Neuron (in vitro differentiated cells): ENCODE measurements at regions not wholly inside any gene's neighbourhood (a gene's known extent, or its start where the extent isn't known, plus 50 kb on each side); places are given as distances from the start of the nearest gene placed in this dataset.
"Not testable (repeated sequence)": the region's sequence is repeated elsewhere in the genome, so short reads cannot be mapped to it uniquely, and the experiment has no call there.

Source experiments
- H2AFZ ChIP-seq: one replicate; pipeline ENCODE4 v1.6.1; 2013; ENCODE audit warnings: low read depth, mild to moderate bottlenecking, inconsistent platforms, low read length, moderate library complexity
- H3K27me3 ChIP-seq: one replicate; pipeline ENCODE4 v1.6.1; 2013; ENCODE audit warnings: low read length; ENCODE audit not compliant: insufficient read depth
- H3K36me3 ChIP-seq: one replicate; pipeline ENCODE4 v1.6.1; 2013; ENCODE audit warnings: low read length; ENCODE audit not compliant: insufficient read depth
- H3K4me1 ChIP-seq: one replicate; pipeline ENCODE4 v1.6.1; 2013; ENCODE audit warnings: low read length; ENCODE audit not compliant: insufficient read depth
- H3K4me3 ChIP-seq: 2 replicates; pipeline ENCODE4 v1.5.1; 2013; ENCODE audit warnings: mild to moderate bottlenecking, low read length, moderate library complexity
- H3K9me3 ChIP-seq: one replicate; pipeline ENCODE4 v1.6.1; 2013; ENCODE audit warnings: low read length

DNA sequence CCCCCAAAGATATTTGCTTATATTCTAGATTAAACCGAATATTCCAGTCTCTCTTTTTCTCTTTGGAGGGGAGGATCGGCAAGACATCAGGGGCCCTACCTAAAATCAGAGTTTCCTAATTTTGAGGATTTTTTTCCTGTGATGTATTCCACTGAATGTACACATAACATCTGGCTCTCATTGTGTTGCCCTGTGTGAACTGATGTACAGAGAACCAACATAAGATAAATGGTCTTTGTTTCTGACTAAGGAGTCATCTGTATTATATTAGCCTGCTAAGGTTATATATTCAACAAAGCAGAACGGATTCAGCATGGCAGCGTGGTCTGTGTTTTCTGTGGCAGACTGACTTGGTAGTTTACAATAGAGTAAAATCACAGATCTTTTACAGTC, 114.8 kb upstream of the NCAM2 start:
- H3K4me1 ChIP-seq = peaks cover 3% of the 10 kb centered on the region
- no peaks in the 10 kb centered on the region for H3K27me3 ChIP-seq
- H3K4me3 ChIP-seq = no peak overlapping the region
- H3K9me3 ChIP-seq = no peaks in the 10 kb centered on the region
- no peaks in the 10 kb centered on the region for H3K36me3 ChIP-seq
- H2AFZ ChIP-seq = no peak overlapping the region

DNA sequence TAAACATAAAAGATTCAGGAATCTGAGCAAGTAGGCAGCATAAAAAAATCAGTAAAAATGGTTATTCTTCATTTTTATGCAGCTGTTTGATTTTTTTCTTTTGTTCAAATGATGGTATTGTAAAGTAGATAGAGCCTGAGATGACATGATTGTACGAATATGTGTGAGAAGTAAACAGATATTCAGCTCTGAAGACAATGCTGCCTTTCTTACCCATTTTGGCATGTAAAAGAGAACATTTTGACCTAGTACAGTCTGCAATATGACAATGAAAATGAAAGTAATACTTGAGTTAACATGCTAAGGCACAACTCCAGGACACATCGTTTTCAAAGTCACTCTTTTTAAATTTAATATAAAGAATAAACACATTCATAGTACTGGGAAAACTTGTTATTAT, 95.7 kb upstream of the NCAM2 start:
- Histone ChIP-seq H3K9me3 (no peaks in the 10 kb centered on the region), H3K4me1 (no peaks in the 10 kb centered on the region), H3K4me3 (no peak overlapping the region), H2AFZ (no peak overlapping the region), H3K27me3 (no peaks in the 10 kb centered on the region), H3K36me3 (no peaks in the 10 kb centered on the region)

DNA sequence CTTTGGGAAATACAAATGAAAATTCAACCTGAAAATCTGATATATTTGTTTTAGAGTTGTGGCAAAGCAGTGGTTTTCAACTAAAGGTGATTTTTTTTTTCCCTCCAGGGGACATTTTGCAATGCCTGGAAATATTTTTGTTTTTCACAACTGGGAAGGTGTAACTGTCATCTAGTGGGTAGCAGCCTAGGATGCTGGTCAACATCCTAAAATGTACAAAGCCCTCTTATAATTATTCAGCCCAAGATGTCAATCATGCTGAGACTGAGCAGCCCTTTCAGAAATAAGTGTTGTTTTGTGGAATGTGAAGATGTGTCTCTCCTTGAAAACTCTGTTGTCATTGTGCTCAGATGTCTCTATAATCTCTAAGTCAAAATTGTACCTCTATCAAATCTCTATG, 95.2 kb upstream of the NCAM2 start:
- Histone ChIP-seq H3K36me3 (no peaks in the 10 kb centered on the region), H3K4me1 (no peaks in the 10 kb centered on the region), H2AFZ (no peak overlapping the region), H3K4me3 (no peak overlapping the region), H3K9me3 (no peaks in the 10 kb centered on the region), H3K27me3 (no peaks in the 10 kb centered on the region)

DNA sequence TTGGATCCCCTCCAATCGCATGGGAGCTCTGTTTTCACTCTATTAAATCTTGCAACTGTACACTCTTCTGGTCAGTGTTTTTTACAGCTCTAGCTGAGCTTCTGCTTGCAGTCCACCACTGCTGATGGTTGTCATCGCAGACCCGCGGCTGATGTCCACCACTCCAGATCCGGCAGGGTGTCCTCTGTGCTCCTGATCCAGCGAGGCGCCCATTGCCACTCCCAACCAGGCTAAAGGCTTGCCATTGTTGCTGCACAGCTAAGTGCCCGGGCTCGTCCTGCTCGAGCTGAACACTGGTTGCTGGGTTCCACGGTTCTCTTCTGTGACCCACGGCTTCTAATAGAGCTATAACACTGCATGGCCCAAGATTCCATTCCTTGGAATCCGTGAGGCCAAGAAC, 70.7 kb upstream of the NCAM2 start:
- H3K4me1 ChIP-seq, H3K9me3 ChIP-seq, H3K27me3 ChIP-seq, H3K36me3 ChIP-seq, H3K4me3 ChIP-seq, H2AFZ ChIP-seq: not testable (repeated sequence)

DNA sequence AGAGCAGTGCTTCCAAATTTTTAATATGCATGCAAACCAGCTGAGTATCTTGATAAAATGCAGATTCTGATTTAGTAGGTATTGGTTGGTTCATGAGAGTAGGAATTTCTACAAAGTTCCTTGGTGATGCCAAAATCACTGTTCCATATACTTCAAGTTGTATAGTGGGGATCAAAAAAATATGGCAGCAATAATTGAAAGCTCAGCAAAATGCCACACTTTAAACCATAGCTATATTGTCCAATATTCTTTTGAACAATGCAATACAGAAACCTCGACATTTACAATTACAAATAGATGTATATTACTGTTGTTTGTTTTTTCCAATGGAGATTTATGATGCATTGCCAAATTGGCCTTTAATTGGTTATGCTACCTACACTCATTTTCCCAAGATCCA, 55.7 kb upstream of the NCAM2 start:
- Histone ChIP-seq H3K36me3 (no peaks in the 10 kb centered on the region), H3K4me1 (no peaks in the 10 kb centered on the region), H2AFZ (no peak overlapping the region), H3K9me3 (no peaks in the 10 kb centered on the region), H3K4me3 (no peak overlapping the region), H3K27me3 (no peaks in the 10 kb centered on the region)

DNA sequence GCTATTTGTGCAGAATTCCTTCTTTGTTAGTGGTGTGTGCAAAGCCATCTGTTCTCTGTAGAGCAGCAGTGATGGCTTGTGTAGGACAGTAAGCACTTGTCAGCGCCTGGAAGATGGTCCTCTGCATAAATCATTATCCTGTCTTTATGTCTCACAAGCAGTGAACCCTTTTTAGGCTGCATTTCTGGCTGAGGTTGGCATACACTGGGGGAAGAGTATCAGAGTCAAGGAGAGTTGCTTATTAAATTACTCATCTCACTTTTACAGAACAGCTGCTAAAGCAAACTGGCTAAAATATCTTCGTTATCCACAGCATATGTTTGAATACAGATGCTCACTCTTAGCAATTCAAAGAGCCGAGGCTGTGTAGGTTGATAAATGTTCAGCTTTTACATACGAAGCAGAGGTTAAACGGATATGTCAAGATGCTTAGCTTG, 54.6 kb upstream of the NCAM2 start:
- Histone ChIP-seq H3K4me1 (no peaks in the 10 kb centered on the region), H3K27me3 (no peaks in the 10 kb centered on the region), H2AFZ (no peak overlapping the region), H3K9me3 (no peaks in the 10 kb centered on the region), H3K4me3 (no peak overlapping the region), H3K36me3 (no peaks in the 10 kb centered on the region)

DNA sequence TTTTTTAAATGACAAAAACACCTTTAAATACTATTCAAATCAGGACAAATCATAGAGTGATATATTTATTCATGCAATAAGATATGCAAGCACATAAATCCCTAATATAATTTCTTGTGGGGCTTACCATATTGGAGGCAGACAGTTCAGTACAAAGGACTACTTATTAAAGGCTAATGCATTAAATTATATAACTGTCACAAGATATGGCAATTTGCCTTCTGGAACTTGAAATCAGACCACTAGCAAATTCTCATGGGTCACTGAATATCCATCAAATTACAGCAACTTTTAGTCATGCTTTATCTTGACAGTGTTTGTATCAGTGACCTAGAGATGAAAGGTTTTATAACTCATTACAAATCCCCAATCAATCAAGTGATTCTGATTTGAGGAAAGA, 54.1 kb upstream of the NCAM2 start:
- H3K4me3 ChIP-seq = no peak overlapping the region
- H2AFZ ChIP-seq = no peak overlapping the region
- no peaks in the 10 kb centered on the region for H3K36me3 ChIP-seq
- H3K9me3 ChIP-seq = no peaks in the 10 kb centered on the region
- no peaks in the 10 kb centered on the region for H3K4me1 ChIP-seq
- no peaks in the 10 kb centered on the region for H3K27me3 ChIP-seq

DNA sequence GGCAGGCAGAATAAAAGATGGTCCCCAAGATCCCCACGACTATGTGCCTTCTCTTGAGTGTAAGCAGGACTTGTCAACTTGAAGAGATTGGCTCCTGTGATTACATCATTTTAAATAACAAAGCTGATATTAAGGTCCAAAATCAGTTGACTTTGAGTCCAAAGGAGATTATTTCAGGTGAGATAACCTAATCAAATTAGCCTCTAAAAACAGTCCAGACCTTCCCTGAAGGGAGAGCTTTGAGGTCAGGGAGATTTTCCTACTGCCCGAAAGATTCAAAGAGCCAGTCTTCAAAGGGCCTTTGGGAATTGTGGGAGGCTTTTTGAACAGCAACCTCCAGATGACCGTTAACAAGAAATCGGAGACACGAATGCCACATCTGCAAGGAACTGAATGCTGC, 51.5 kb upstream of the NCAM2 start:
- Histone ChIP-seq H3K9me3 (no peaks in the 10 kb centered on the region), H3K4me3 (no peak overlapping the region), H3K27me3 (no peaks in the 10 kb centered on the region), H2AFZ (no peak overlapping the region), H3K4me1 (no peaks in the 10 kb centered on the region), H3K36me3 (no peaks in the 10 kb centered on the region)
